Astrocyte of the hippocampus (primary cell): ENCODE measurements at regions not wholly inside any gene's neighbourhood (a gene's known extent, or its start where the extent isn't known, plus 50 kb on each side); places are given as distances from the start of the nearest gene placed in this dataset.
A peak's percentile ranks its signal among the peaks of the same experiment; 100 is the strongest.

Experiments used
- DNase-seq: peaks from one replicate; pipeline ENCODE4 v3.0.0; 2011; ENCODE audit warnings: low read depth, low spot score

- peak; percentile 72 for DNase-seq
Measured at GRCh38 chr4:38310446-38311043, 350.3 kb downstream of the PTTG2 start.

DNA sequence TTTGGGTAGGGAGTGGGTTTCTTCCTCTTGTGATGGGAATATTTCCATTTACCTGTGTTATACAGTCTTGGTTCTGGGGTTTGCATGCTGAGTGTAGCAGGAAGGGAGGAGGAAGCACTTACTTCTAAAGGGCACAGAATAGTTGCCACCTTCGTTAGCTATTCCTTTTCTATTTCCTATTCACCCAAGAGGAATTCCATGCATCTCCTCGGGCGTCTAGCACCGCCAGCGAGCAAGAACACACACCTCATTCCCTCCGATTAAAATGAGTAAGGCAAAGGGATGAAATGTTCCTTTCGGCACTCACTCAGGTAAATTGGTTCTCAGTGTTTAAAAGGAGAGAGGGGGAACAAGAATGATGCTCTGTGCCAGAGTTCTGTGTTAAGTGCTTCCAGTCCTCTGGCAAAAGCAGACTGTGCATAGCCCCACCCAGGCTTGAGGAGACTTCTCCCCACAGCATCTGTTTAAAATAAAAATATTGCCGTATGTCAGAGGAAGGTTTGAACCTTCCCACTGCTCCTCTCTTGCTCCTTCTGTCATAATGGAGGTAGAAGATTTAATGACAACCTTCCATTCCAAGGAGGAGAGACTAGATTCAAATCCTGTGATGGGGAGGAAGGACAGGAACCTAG lies 351.4 kb downstream of the PTTG2 start:
- DNase-seq, result peak; percentile 38

DNA sequence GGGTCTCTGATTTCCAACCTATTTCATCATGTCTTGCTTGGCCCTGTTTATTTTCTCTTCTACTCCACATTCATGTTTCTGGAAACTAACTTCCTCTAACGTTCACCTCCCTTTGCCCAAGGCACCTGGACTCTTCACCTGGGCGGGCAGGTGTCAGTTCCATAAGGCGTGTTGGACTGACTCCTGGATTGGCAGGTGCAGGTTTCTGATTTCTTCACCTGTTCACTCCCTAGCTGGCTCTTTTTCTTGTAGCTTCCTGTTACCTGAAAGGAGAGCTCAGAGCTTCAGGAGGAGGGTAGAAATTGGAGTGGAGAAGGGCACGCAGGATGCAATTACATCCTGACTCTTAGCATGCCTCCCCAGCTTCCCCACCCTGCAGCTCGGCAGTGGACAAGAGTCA lies 350.8 kb upstream of the KLF3 start:
- no peak for DNase-seq

- DNase-seq, result peak; percentile 54
Measured at GRCh38 chr4:38313999-38314561, 349.9 kb upstream of the KLF3 start.

- DNase-seq, result no peak
Measured at GRCh38 chr4:38314663-38315062, 349.3 kb upstream of the KLF3 start.

- peak; percentile 55 for DNase-seq
Measured at GRCh38 chr4:38315286-38315685, 348.7 kb upstream of the KLF3 start.

GRCh38 chr4:38316045-38316444 lies 348.0 kb upstream of the KLF3 start:
- no peak for DNase-seq

DNA sequence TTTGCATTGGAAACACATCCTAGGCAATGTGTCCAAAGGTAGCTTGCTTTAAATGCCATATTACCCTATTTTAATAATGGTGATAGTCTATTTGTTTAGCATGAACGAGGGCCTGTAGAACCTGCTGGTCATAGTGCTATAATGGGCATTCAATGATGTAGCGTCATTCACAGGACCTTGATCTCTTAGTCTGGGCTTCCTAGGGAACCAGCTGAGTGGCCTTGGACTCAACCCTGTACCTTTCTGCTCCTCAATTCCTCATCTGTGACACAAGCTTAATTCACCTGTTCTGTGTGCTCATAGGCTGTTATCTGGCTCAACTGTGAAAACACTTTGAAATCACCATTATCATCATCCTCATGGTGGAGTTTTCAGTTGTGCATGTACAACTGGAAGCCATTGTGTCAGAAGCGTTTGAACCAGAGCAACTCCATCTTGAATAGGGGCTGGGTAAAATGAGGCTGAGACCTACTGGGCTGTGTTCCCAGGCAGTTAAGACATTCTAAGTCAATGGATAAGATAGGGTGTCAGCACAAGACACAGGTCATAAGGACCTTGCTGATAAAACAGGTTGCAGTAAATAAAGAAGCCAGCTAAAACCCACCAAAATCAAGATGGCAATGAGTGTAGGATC lies 346.8 kb upstream of the KLF3 start:
- no peak for DNase-seq

GRCh38 chr4:38318737-38319455 lies 345.1 kb upstream of the KLF3 start:
- DNase-seq, result peak; percentile 97

- peak; percentile 96 for DNase-seq
Measured at GRCh38 chr4:38319456-38320342, 344.3 kb upstream of the KLF3 start.

GRCh38 chr4:38320343-38320695 lies 343.7 kb upstream of the KLF3 start:
- no peak for DNase-seq

DNA sequence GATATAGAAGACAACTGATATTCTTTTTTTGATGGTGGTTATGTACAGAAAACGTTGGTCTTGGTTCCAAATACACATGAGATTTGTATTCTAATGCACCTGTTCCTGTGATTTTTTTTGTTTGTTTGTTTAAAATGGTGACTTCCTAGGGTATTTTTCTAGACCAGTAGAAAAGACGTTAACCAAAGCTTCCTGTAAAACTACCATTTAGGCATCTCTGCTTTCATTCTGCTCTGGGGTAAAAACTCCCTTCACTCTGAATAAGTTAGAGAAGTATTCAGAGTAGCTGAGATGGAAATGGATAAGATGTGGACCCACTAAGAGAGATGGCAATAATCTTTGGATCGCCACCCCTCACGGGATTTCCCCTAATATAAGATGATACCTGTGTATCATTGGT lies 343.2 kb upstream of the KLF3 start:
- no peak for DNase-seq

DNA sequence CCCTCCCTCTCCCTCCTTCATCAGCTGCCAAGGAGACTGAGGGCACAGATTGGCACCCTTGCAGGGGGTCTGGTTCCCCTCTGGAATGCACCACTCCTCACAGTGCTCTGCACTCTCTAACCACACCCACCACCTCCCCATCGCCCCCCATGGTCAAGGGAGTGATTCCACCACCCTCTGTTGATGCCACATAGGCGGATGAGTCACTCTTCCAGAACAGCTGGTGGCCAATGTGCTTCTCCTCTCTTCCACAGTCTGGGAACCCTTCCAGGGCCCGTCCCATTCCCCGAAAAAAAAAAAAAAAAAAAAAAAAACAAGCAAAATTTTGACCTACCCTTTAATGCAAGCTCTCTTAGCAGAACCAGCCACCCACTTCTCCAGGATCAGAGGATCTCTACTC lies 341.3 kb upstream of the KLF3 start:
- DNase-seq, result peak; percentile 82

GRCh38 chr4:38323141-38323641 lies 340.8 kb upstream of the KLF3 start:
- peak; percentile 19 for DNase-seq

- no peak for DNase-seq
Measured at GRCh38 chr4:38324861-38325628, 339.0 kb upstream of the KLF3 start.

GRCh38 chr4:38325629-38325913 lies 338.4 kb upstream of the KLF3 start:
- DNase-seq, result no peak

DNA sequence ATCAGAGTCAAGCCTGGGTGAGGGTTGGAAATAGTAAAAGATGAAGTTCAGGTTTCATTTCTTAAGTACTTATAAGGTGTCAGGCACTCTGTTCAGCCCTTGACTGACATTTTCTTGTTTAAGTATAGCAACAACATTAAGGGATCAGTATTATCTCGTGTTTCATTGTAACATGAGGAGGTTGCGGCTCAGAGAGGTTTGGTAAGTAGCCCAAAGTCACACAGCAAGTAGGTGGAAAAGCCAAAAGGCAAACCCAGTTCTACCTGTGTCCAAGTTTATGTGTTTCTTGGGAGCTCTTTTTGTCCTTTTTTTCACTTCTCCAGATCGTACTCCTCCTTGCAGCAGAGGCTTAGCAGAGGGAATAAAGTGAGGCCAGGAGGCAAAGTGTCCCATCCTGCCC lies 337.5 kb upstream of the KLF3 start:
- DNase-seq, result no peak

DNA sequence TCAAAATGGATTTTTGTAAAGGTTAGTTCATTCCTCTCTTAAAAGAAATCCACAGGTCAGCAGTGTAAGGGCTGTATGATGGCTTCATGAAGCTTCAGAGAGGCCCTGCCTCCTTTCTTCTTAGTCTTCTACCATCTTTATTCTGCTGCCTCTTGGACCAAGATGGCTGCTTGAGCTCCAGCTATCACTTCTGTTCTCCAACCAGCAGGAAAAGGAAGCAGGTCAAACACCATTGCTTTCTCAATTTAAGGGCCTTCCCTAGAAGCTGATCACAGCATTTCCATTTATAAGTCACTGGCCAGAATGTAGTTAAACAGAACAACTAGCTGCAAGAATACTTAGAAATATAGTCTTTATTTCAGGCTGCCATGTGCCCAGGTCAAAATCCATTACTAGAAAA lies 336.8 kb upstream of the KLF3 start:
- DNase-seq, result no peak

- DNase-seq, result no peak
Measured at GRCh38 chr4:38328989-38329729, 334.8 kb upstream of the KLF3 start.

- no peak for DNase-seq
Measured at GRCh38 chr4:38330321-38330720, 333.7 kb upstream of the KLF3 start.
